ENCODE measurements at regions not wholly inside any gene's neighbourhood (a gene's known extent, or its start where the extent isn't known, plus 50 kb on each side); places are given as distances from the start of the nearest gene placed in this dataset.
A peak's percentile ranks its signal among the peaks of the same experiment; 100 is the strongest.

GRCh38 chr2:35409762-35410161, 945.8 kb upstream of the CRIM1 start:
- POLR2A ChIA-PET (ENCODE audit: low non-redundant PET) = no interaction called here
- H3K27ac ChIP-seq = no peak overlapping the region
- CTCF ChIA-PET = interaction anchor here (0.5 to 1.7 kb wide), 9 partner anchors 22 to 253 kb away, joined by 3 to 8 read pairs (median 3); no protein-coding TSS in a partner anchor
- TF ChIP-seq, protein P1, sequence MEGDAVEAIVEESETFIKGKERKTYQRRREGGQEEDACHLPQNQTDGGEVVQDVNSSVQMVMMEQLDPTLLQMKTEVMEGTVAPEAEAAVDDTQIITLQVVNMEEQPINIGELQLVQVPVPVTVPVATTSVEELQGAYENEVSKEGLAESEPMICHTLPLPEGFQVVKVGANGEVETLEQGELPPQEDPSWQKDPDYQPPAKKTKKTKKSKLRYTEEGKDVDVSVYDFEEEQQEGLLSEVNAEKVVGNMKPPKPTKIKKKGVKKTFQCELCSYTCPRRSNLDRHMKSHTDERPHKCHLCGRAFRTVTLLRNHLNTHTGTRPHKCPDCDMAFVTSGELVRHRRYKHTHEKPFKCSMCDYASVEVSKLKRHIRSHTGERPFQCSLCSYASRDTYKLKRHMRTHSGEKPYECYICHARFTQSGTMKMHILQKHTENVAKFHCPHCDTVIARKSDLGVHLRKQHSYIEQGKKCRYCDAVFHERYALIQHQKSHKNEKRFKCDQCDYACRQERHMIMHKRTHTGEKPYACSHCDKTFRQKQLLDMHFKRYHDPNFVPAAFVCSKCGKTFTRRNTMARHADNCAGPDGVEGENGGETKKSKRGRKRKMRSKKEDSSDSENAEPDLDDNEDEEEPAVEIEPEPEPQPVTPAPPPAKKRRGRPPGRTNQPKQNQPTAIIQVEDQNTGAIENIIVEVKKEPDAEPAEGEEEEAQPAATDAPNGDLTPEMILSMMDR (conservative IDR thresholded peaks at IDR 0.05; ENCODE audit: low read depth) = no peak
- no peak for DNase-seq (ENCODE audit: low spot score)

GRCh38 chr2:35408320-35408719, 947.3 kb upstream of the CRIM1 start:
- CTCF ChIA-PET = no interaction called here
- DNase-seq (ENCODE audit: low spot score) = no peak
- H3K27ac ChIP-seq = no peak overlapping the region
- POLR2A ChIA-PET (ENCODE audit: low non-redundant PET) = no interaction called here
- TF ChIP-seq, protein P1 (conservative IDR thresholded peaks at IDR 0.05; ENCODE audit: low read depth) = no peak

- ChIA-PET POLR2A (ENCODE audit: low non-redundant PET) (no interaction called here), CTCF (interaction anchor here (1.3 kb wide), 1 partner anchor 19 kb away, joined by 3 read pairs; no protein-coding TSS in a partner anchor)
- DNase-seq (ENCODE audit: low spot score) = no peak
- TF ChIP-seq, protein P1 (conservative IDR thresholded peaks at IDR 0.05; ENCODE audit: low read depth) = no peak
- H3K27ac ChIP-seq = no peak overlapping the region
These were observed 963.7 kb upstream of the CRIM1 start for GRCh38 chr2:35391736-35392442.

GRCh38 chr2:35378791-35379190, 976.8 kb upstream of the CRIM1 start:
- H3K27ac ChIP-seq = no peak overlapping the region
- ChIA-PET CTCF (no interaction called here), POLR2A (ENCODE audit: low non-redundant PET) (no interaction called here)
- no peak for DNase-seq (ENCODE audit: low spot score)
- TF ChIP-seq, protein P1 (conservative IDR thresholded peaks at IDR 0.05; ENCODE audit: low read depth) = no peak

GRCh38 chr2:35374845-35375244, 980.7 kb upstream of the CRIM1 start:
- ChIA-PET CTCF (interaction anchor here (0.6 to 0.7 kb wide), 2 partner anchors 557 to 561 kb away, joined by 4 to 6 read pairs; no protein-coding TSS in a partner anchor), POLR2A (ENCODE audit: low non-redundant PET) (no interaction called here)
- no peak for DNase-seq (ENCODE audit: low spot score)
- H3K27ac ChIP-seq = no peak overlapping the region
- TF ChIP-seq, protein P1 (conservative IDR thresholded peaks at IDR 0.05; ENCODE audit: low read depth) = no peak

GRCh38 chr2:35365859-35366258, 989.7 kb upstream of the CRIM1 start:
- DNase-seq (ENCODE audit: low spot score) = peak; percentile 2
- CTCF ChIA-PET = interaction anchor here (0.7 kb wide), 1 partner anchor 1262 kb away, joined by 4 read pairs; no protein-coding TSS in a partner anchor
- POLR2A ChIA-PET (ENCODE audit: low non-redundant PET) = no interaction called here
- no peak overlapping the region for H3K27ac ChIP-seq
- TF ChIP-seq, protein P1 (conservative IDR thresholded peaks at IDR 0.05; ENCODE audit: low read depth) = no peak
